ENCODE measurements at regions not wholly inside any gene's neighbourhood (a gene's known extent, or its start where the extent isn't known, plus 50 kb on each side); places are given as distances from the start of the nearest gene placed in this dataset.

DNA sequence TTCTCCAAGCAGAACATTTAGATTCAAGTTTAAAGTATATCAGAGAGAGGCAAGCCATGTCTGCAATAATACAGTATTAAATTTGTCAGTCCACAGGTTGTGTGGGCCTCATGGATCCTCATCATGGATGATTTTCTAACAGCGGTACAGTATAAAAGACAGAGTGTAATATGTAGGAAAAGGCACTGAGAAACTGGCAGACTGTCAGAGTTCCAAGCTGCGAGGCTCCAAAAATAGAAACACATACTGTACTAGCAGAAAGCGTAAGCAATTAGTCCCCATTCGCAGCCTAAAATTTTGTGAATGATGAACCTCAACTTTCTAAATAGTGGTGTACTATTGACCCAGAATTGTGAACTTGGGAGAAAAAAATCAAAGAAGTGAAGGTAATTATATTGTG is 933.3 kb downstream of the XPNPEP1 start:
- ChIA-PET CTCF (ENCODE audit: unreplicated experiment) (no interaction called here), POLR2A (interaction anchor here (0.5 kb wide), 1 partner anchor 643 kb away, joined by 5 read pairs; no protein-coding TSS in a partner anchor)
- TF ChIP-seq, protein P1, sequence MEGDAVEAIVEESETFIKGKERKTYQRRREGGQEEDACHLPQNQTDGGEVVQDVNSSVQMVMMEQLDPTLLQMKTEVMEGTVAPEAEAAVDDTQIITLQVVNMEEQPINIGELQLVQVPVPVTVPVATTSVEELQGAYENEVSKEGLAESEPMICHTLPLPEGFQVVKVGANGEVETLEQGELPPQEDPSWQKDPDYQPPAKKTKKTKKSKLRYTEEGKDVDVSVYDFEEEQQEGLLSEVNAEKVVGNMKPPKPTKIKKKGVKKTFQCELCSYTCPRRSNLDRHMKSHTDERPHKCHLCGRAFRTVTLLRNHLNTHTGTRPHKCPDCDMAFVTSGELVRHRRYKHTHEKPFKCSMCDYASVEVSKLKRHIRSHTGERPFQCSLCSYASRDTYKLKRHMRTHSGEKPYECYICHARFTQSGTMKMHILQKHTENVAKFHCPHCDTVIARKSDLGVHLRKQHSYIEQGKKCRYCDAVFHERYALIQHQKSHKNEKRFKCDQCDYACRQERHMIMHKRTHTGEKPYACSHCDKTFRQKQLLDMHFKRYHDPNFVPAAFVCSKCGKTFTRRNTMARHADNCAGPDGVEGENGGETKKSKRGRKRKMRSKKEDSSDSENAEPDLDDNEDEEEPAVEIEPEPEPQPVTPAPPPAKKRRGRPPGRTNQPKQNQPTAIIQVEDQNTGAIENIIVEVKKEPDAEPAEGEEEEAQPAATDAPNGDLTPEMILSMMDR (conservative IDR thresholded peaks at IDR 0.05; ENCODE audit: low read length): no peak
- TF ChIP-seq EZH2phosphoT487 (IDR thresholded peaks at IDR 0.05; ENCODE audit: borderline replicate concordance, low read depth, low read length): no peak
- Histone ChIP-seq H4K20me1 (ENCODE audit: insufficient read depth, low read length) (no peaks in the 10 kb centered on the region), H3K9me2 (ENCODE audit: insufficient read depth, low read length) (no peaks in the 10 kb centered on the region), H3K27ac (ENCODE audit: low read depth, low read length, poor library complexity, severe bottlenecking) (no peak overlapping the region), H3K4me2 (ENCODE audit: low read length) (no peak overlapping the region), H3K4me3 (ENCODE audit: low read depth, low read length, poor library complexity, severe bottlenecking) (no peak overlapping the region), H2AFZ (ENCODE audit: low read length) (no peak overlapping the region), H3K4me1 (ENCODE audit: insufficient read depth, low read length, poor library complexity, severe bottlenecking) (no peaks in the 10 kb centered on the region), H3K9me3 (ENCODE audit: low read length) (no peaks in the 10 kb centered on the region), H3K36me3 (ENCODE audit: insufficient read depth, low read length) (no peaks in the 10 kb centered on the region), H3K79me2 (ENCODE audit: insufficient read depth, low read depth, low read length) (no peaks in the 10 kb centered on the region)
- no TSS peak for BruUV-seq (replicated peaks)
- intact Hi-C loops (cut with micrococcal nuclease; ENCODE audit: unreplicated experiment): no loop called here
- no peak for DNase-seq (ENCODE audit: low spot score)

DNA sequence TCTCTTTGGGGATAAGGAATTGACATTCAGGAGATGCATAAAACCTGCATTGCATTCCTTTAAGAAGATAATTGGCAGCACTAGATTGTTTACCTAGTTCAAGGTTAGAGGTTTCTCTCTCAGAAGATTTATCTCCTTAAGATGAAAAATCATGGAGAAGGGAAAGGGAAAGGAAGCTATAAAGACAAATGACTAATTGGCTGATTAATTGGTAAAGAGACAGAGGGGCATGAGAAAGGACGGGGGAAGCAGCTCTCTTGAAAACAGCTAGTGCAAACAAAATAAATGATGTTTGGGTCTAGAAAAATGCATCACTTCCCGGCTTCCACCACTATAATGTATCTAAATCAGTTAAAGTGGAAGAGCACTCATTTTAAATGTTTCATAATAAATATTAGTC is 941.2 kb downstream of the XPNPEP1 start:
- no peaks in the 10 kb centered on the region for H3K4me1 ChIP-seq (ENCODE audit: insufficient read depth, low read length, poor library complexity, severe bottlenecking)
- ChIA-PET POLR2A (no interaction called here), CTCF (ENCODE audit: unreplicated experiment) (no interaction called here)
- BruUV-seq (replicated peaks): no TSS peak
- no peaks in the 10 kb centered on the region for H3K79me2 ChIP-seq (ENCODE audit: insufficient read depth, low read depth, low read length)
- intact Hi-C loops (cut with micrococcal nuclease; ENCODE audit: unreplicated experiment): no loop called here
- no peaks in the 10 kb centered on the region for H3K36me3 ChIP-seq (ENCODE audit: insufficient read depth, low read length)
- no peaks in the 10 kb centered on the region for H3K9me3 ChIP-seq (ENCODE audit: low read length)
- H4K20me1 ChIP-seq (ENCODE audit: insufficient read depth, low read length): no peaks in the 10 kb centered on the region
- no peak overlapping the region for H2AFZ ChIP-seq (ENCODE audit: low read length)
- H3K27ac ChIP-seq (ENCODE audit: low read depth, low read length, poor library complexity, severe bottlenecking): no peak overlapping the region
- TF ChIP-seq, protein P1 (conservative IDR thresholded peaks at IDR 0.05; ENCODE audit: low read length): no peak
- no peak for TF ChIP-seq EZH2phosphoT487 (IDR thresholded peaks at IDR 0.05; ENCODE audit: borderline replicate concordance, low read depth, low read length)
- H3K9me2 ChIP-seq (ENCODE audit: insufficient read depth, low read length): no peaks in the 10 kb centered on the region
- H3K4me2 ChIP-seq (ENCODE audit: low read length): no peak overlapping the region
- DNase-seq (ENCODE audit: low spot score): no peak
- H3K4me3 ChIP-seq (ENCODE audit: low read depth, low read length, poor library complexity, severe bottlenecking): no peak overlapping the region

DNA sequence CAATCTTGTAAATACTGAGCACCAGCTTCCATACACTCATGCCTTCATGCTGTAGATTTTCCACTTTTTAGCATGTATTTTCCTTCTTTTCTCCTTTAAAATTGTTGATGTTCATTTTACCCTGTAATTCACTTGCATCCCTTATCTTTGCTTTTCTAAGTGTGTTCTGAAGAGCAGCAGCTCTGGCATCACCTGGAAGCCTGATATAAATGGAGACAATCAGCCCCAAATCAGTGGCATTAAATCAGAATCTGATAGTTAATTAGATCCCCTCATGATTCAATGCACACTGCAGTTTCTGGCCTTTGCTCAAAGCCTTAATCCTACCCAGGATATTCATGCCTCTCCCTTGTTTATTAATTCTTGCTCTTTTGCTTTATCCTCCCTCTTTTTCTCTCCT is 942.4 kb downstream of the XPNPEP1 start:
- Histone ChIP-seq H2AFZ (ENCODE audit: low read length) (no peak overlapping the region), H3K9me2 (ENCODE audit: insufficient read depth, low read length) (no peaks in the 10 kb centered on the region), H3K36me3 (ENCODE audit: insufficient read depth, low read length) (no peaks in the 10 kb centered on the region), H3K4me2 (ENCODE audit: low read length) (no peak overlapping the region), H4K20me1 (ENCODE audit: insufficient read depth, low read length) (no peaks in the 10 kb centered on the region), H3K4me1 (ENCODE audit: insufficient read depth, low read length, poor library complexity, severe bottlenecking) (no peaks in the 10 kb centered on the region), H3K4me3 (ENCODE audit: low read depth, low read length, poor library complexity, severe bottlenecking) (no peak overlapping the region), H3K9me3 (ENCODE audit: low read length) (no peaks in the 10 kb centered on the region), H3K79me2 (ENCODE audit: insufficient read depth, low read depth, low read length) (no peaks in the 10 kb centered on the region), H3K27ac (ENCODE audit: low read depth, low read length, poor library complexity, severe bottlenecking) (no peak overlapping the region)
- no peak for DNase-seq (ENCODE audit: low spot score)
- intact Hi-C loops (cut with micrococcal nuclease; ENCODE audit: unreplicated experiment): no loop called here
- ChIA-PET CTCF (ENCODE audit: unreplicated experiment) (no interaction called here), POLR2A (no interaction called here)
- BruUV-seq (replicated peaks): no TSS peak
- TF ChIP-seq, protein P1 (conservative IDR thresholded peaks at IDR 0.05; ENCODE audit: low read length): no peak
- no peak for TF ChIP-seq EZH2phosphoT487 (IDR thresholded peaks at IDR 0.05; ENCODE audit: borderline replicate concordance, low read depth, low read length)

All from OCI-LY7 (cell line).